T-helper 2 cell treated with Interferon-gamma antibody and Interleukin-4, amounts not matched to agents 5 μg/mL and 100 μg/mL, for 36 hours (primary cell): ENCODE measurements at regions not wholly inside any gene's neighbourhood (a gene's known extent, or its start where the extent isn't known, plus 50 kb on each side); places are given as distances from the start of the nearest gene placed in this dataset.

ENCODE experiments used
- DNase-seq: peaks from one replicate; pipeline ENCODE4 v3.0.0; 2021; ENCODE audit warnings: low spot score
- H3K27ac Mint-ChIP-seq: one replicate; pipeline ENCODE4 v1.8.0; 2021; ENCODE audit warnings: mild to moderate bottlenecking, mixed read lengths
- H3K27me3 Mint-ChIP-seq: one replicate; pipeline ENCODE4 v1.8.0; 2021; ENCODE audit warnings: low read depth, mixed read lengths
- H3K36me3 Mint-ChIP-seq: one replicate; pipeline ENCODE4 v1.8.0; 2021; ENCODE audit warnings: low read depth, mixed read lengths
- H3K4me1 Mint-ChIP-seq: one replicate; pipeline ENCODE4 v1.8.0; 2021; ENCODE audit warnings: low read depth, mixed read lengths
- H3K4me3 Mint-ChIP-seq: one replicate; pipeline ENCODE4 v1.8.0; 2022; ENCODE audit warnings: mild to moderate bottlenecking, moderate library complexity, mixed read lengths
- H3K9me3 Mint-ChIP-seq: one replicate; pipeline ENCODE4 v1.8.0; 2021; ENCODE audit warnings: mixed read lengths

GRCh38 chr18:59052965-59053820, 86.5 kb upstream of the SEC11C start:
- DNase-seq, result no peak
- no peaks in the 10 kb centered on the region for H3K4me1 Mint-ChIP-seq
- H3K27ac Mint-ChIP-seq, result no peak overlapping the region
- H3K9me3 Mint-ChIP-seq, result no peaks in the 10 kb centered on the region
- no peaks in the 10 kb centered on the region for H3K36me3 Mint-ChIP-seq
- H3K4me3 Mint-ChIP-seq, result no peak overlapping the region
- peaks cover 3% of the 10 kb centered on the region for H3K27me3 Mint-ChIP-seq

DNA sequence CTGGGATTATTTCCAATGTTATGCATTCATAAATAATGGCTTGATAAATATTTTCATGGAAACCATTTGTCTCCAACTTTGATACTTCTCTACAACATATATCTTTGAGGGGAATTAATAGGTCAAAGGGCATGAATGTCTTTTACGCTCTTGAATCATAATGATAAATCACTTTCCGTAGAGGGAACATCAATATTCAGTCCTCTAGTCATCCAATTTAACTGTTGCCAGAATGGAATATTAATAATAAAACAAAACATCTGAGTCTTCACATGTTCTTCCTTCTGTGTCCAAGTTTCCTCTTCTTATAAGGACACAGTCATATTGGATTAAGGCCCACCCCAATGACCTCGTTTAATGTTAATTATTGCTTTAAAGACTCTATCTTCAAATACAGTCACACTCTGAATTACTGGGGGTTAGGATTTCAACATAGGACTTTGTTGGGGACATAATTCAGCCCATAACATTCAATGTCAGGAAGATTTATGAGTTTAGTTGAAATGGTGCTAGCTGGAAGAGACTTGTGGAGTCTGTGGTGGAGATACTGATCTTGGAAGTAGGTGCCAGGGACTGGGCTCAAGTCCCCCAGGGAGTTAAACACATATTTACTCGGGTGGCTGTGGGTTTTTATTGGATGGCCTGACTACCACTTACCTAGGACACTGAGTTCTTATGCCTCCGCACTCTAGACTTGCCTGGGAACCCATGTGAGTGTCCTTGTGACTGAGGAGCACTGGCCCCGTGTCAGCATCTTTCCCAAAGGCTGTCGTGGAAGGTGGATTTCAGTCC, 85.0 kb upstream of the SEC11C start:
- no peak overlapping the region for H3K27ac Mint-ChIP-seq
- H3K9me3 Mint-ChIP-seq, result no peaks in the 10 kb centered on the region
- no peak overlapping the region for H3K4me3 Mint-ChIP-seq
- no peak for DNase-seq
- H3K4me1 Mint-ChIP-seq, result no peaks in the 10 kb centered on the region
- no peaks in the 10 kb centered on the region for H3K36me3 Mint-ChIP-seq
- peaks cover 3% of the 10 kb centered on the region for H3K27me3 Mint-ChIP-seq

- no peaks in the 10 kb centered on the region for H3K4me1 Mint-ChIP-seq
- H3K27me3 Mint-ChIP-seq, result peaks cover 3% of the 10 kb centered on the region
- H3K9me3 Mint-ChIP-seq, result no peaks in the 10 kb centered on the region
- no peak overlapping the region for H3K4me3 Mint-ChIP-seq
- no peak overlapping the region for H3K27ac Mint-ChIP-seq
- H3K36me3 Mint-ChIP-seq, result no peaks in the 10 kb centered on the region
- no peak for DNase-seq
Measured at GRCh38 chr18:59055345-59056032, 84.2 kb upstream of the SEC11C start.

DNA sequence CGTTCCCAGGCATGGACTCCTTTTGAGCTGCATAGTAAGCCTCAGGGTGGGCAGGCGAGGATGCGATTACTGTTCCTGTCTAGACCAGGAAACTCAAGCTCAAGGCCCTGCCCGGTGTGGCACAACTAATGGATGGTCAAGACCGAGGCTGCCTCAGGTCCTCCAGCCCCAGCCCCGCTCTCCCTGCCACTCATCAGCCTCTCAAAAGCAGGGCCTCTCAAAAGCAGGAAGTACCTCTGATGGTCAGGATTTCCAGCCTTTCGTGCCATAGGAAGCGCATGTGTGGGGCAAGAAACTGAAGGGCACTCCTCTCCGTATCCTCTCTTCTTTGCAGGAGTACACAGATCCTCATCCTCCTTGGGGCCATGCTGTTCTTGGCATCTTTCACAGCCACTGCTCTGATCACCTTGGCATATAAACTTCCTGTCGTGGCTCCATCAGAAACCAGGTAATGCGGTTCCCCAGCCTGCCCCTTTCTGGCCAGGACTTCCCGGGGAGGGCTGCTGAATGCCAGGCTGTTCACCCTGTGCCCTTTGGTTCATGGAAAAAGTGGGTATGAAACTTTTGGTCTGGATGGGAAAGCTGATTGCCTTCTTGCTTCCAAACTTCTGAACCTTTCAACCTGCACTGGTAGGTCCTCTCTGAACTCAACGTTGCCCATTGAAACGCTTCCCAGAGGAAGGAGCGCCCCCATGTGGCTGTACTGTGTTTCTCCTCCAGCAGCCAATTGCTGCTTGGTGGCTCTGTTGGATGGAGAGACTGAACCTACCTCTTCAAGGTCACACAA, 82.8 kb upstream of the SEC11C start:
- DNase-seq, result peak; percentile 32
- H3K27me3 Mint-ChIP-seq, result peaks cover 3% of the 10 kb centered on the region
- no peak overlapping the region for H3K4me3 Mint-ChIP-seq
- no peaks in the 10 kb centered on the region for H3K4me1 Mint-ChIP-seq
- H3K27ac Mint-ChIP-seq, result no peak overlapping the region
- H3K9me3 Mint-ChIP-seq, result no peaks in the 10 kb centered on the region
- H3K36me3 Mint-ChIP-seq, result no peaks in the 10 kb centered on the region

DNA sequence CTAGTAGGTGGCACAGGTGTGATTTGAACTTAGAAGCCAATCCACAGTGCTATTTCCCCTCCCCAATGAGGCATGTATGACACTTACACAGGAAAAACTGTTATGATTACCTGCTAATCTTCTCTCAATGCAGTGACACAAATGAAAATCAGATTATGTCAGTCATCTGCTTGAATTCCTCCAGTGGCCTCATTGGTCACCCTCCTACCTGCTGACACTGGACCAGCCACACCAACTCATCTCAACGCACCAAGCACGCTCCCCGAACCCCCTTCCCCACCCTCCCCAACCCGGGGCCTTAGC, 82.2 kb upstream of the SEC11C start:
- H3K4me3 Mint-ChIP-seq, result no peak overlapping the region
- no peak for DNase-seq
- no peaks in the 10 kb centered on the region for H3K9me3 Mint-ChIP-seq
- H3K27ac Mint-ChIP-seq, result no peak overlapping the region
- peaks cover 3% of the 10 kb centered on the region for H3K27me3 Mint-ChIP-seq
- no peaks in the 10 kb centered on the region for H3K4me1 Mint-ChIP-seq
- no peaks in the 10 kb centered on the region for H3K36me3 Mint-ChIP-seq

GRCh38 chr18:59057969-59058368, 81.7 kb upstream of the SEC11C start:
- Mint-ChIP-seq H3K27me3 (peaks cover 3% of the 10 kb centered on the region), H3K4me1 (no peaks in the 10 kb centered on the region), H3K27ac (no peak overlapping the region), H3K4me3 (no peak overlapping the region), H3K36me3 (no peaks in the 10 kb centered on the region), H3K9me3 (no peaks in the 10 kb centered on the region)
- DNase-seq, result no peak

GRCh38 chr18:59059140-59059539, 80.5 kb upstream of the SEC11C start:
- H3K27ac Mint-ChIP-seq, result no peak overlapping the region

GRCh38 chr18:59060551-59060950, 79.1 kb upstream of the SEC11C start:
- Mint-ChIP-seq H3K27me3 (peaks cover 2% of the 10 kb centered on the region), H3K36me3 (no peaks in the 10 kb centered on the region), H3K27ac (no peak overlapping the region), H3K4me1 (no peaks in the 10 kb centered on the region), H3K9me3 (no peaks in the 10 kb centered on the region), H3K4me3 (no peak overlapping the region)
- no peak for DNase-seq

More at GRCh38 chr18:59059140-59059539, 80.5 kb upstream of the SEC11C start:
- Mint-ChIP-seq H3K27me3 (peaks cover 2% of the 10 kb centered on the region), H3K4me3 (no peak overlapping the region), H3K9me3 (no peaks in the 10 kb centered on the region), H3K36me3 (no peaks in the 10 kb centered on the region), H3K4me1 (no peaks in the 10 kb centered on the region)
- DNase-seq, result no peak

GRCh38 chr18:59061914-59062642, 77.6 kb upstream of the SEC11C start:
- no peak overlapping the region for H3K27ac Mint-ChIP-seq

GRCh38 chr18:59062643-59063006, 77.1 kb upstream of the SEC11C start:
- Mint-ChIP-seq H3K9me3 (no peaks in the 10 kb centered on the region), H3K36me3 (no peaks in the 10 kb centered on the region), H3K27me3 (peaks cover 2% of the 10 kb centered on the region), H3K27ac (no peak overlapping the region), H3K4me3 (no peak overlapping the region), H3K4me1 (no peaks in the 10 kb centered on the region)
- DNase-seq, result no peak

More at GRCh38 chr18:59061914-59062642, 77.6 kb upstream of the SEC11C start:
- no peaks in the 10 kb centered on the region for H3K9me3 Mint-ChIP-seq
- H3K27me3 Mint-ChIP-seq, result peaks cover 2% of the 10 kb centered on the region
- no peak overlapping the region for H3K4me3 Mint-ChIP-seq
- DNase-seq, result no peak
- H3K36me3 Mint-ChIP-seq, result no peaks in the 10 kb centered on the region
- no peaks in the 10 kb centered on the region for H3K4me1 Mint-ChIP-seq

DNA sequence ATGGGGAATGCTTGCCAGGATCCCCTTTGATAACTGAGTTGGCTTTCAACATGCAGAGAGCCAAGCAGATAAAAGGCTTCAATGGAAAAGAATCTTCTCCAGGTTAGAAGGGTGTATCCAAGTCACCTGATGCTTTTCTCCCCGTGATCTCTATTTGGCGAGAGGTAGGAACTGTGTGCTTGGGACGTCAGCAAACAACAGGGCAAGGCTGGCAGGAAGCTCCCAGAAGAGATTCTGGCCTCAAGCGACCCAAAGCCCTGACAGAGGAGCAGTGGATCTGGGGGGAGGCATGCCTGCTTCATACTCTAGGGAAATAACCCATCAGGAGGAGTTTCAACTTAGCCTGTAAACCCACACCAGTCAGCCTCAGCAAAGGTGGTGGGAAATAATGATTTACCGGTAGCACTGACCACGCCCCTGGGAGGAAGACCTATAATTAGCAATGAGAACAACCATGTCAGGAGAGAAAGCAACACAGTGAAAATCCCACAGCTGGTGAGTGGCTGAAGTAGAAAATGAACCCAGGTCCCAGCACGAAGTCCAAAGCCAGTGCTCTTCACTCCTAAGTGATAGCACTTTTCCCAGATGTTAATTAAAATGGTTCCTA, 76.3 kb upstream of the SEC11C start:
- no peaks in the 10 kb centered on the region for H3K4me1 Mint-ChIP-seq
- H3K4me3 Mint-ChIP-seq, result no peak overlapping the region
- peaks cover 2% of the 10 kb centered on the region for H3K27me3 Mint-ChIP-seq
- no peak overlapping the region for H3K27ac Mint-ChIP-seq
- H3K36me3 Mint-ChIP-seq, result no peaks in the 10 kb centered on the region
- DNase-seq, result no peak
- H3K9me3 Mint-ChIP-seq, result no peaks in the 10 kb centered on the region

DNA sequence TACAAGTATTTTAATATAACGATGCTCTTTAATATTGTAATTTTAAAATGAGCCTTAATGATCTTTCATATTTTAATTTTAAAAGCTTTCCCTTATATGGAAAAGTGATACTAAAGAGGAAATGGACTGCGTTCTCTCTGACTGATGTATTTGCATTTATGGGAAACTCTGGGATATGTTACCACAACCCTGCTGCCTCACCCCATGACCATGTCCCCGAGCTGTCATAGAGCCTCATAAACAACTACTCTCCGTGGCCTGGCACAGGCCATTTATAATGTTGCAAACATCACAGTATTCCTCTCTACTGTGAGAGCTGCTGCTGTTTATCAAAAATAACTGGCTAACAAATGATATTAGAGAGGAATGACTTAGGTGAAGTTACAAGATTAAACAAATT, 75.8 kb upstream of the SEC11C start:
- DNase-seq, result no peak
- Mint-ChIP-seq H3K36me3 (no peaks in the 10 kb centered on the region), H3K4me3 (no peak overlapping the region), H3K27ac (no peak overlapping the region), H3K27me3 (peaks cover 2% of the 10 kb centered on the region), H3K4me1 (no peaks in the 10 kb centered on the region), H3K9me3 (no peaks in the 10 kb centered on the region)

GRCh38 chr18:59065684-59066083, 74.0 kb upstream of the SEC11C start:
- H3K9me3 Mint-ChIP-seq, result no peaks in the 10 kb centered on the region

More at GRCh38 chr18:59065684-59066083, 74.0 kb upstream of the SEC11C start:
- H3K36me3 Mint-ChIP-seq, result no peaks in the 10 kb centered on the region
- no peak for DNase-seq
- H3K27me3 Mint-ChIP-seq, result peaks cover 2% of the 10 kb centered on the region
- no peaks in the 10 kb centered on the region for H3K4me1 Mint-ChIP-seq
- no peak overlapping the region for H3K27ac Mint-ChIP-seq
- H3K4me3 Mint-ChIP-seq, result no peak overlapping the region
